MM.1S (cell line): ENCODE measurements at regions not wholly inside any gene's neighbourhood (a gene's known extent, or its start where the extent isn't known, plus 50 kb on each side); places are given as distances from the start of the nearest gene placed in this dataset.

Experiments
- EZH2 ChIP-seq: fragments of 300-600 bp; sonication (generic); optimal IDR thresholded peaks from 2 replicates; pipeline ENCODE3; 2017; ENCODE audit warnings: low read depth, mild to moderate bottlenecking, antibody characterized with exemption, low read length, mixed read lengths
- EZH2phosphoT487 ChIP-seq: fragments of 300-600 bp; sonication (generic); IDR thresholded peaks from 2 replicates; pipeline ENCODE4 v1.6.1; 2018; ENCODE audit warnings: antibody characterized with exemption, low read length
- TF ChIP-seq, protein P1 (sequence below): fragments of 300-600 bp; sonication (generic); IDR thresholded peaks from 2 replicates; pipeline ENCODE4 v1.5.1; 2016; ENCODE audit warnings: antibody characterized with exemption, low read length, mixed read lengths

DNA sequence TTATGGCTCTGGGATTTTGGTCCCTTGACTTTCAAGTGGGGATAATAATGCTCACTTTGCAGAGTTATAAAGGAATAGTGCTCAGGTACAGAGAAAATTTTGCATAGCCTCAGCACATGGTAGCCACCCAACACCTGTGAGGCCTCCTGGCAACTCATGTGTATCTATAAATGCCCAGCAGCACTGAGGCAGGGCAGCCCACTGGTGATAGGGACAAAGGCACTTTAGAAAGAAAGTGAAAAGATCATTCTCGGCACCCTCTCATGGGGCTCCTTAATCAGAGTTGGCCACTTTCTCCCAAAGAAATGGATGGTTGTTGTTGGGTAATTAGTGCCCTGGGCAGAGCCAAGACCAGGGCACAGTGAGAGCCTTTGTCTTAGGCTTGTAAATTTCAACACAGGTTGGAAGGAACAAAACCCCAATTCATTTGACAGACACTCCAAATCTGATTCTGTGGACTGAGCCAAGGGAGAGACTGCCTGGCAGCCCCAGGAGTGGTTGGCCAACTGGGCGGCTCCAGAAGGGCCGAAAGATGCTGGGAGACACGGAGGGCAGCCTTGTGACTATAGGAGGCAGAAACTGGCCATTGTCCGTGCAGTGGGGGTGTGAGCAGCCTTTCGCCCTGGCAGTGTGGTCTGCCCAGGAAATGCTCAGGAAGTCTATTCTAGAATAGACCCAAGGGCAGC is 213.2 kb upstream of the RGMA start:
- TF ChIP-seq, protein P1, sequence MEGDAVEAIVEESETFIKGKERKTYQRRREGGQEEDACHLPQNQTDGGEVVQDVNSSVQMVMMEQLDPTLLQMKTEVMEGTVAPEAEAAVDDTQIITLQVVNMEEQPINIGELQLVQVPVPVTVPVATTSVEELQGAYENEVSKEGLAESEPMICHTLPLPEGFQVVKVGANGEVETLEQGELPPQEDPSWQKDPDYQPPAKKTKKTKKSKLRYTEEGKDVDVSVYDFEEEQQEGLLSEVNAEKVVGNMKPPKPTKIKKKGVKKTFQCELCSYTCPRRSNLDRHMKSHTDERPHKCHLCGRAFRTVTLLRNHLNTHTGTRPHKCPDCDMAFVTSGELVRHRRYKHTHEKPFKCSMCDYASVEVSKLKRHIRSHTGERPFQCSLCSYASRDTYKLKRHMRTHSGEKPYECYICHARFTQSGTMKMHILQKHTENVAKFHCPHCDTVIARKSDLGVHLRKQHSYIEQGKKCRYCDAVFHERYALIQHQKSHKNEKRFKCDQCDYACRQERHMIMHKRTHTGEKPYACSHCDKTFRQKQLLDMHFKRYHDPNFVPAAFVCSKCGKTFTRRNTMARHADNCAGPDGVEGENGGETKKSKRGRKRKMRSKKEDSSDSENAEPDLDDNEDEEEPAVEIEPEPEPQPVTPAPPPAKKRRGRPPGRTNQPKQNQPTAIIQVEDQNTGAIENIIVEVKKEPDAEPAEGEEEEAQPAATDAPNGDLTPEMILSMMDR = no peak
- TF ChIP-seq EZH2phosphoT487 (no peak), EZH2 (no peak)
